Parathyroid adenoma (tissue), 2 donors: ENCODE measurements at regions not wholly inside any gene's neighbourhood (a gene's known extent, or its start where the extent isn't known, plus 50 kb on each side); places are given as distances from the start of the nearest gene placed in this dataset.

Experiments used
- H2AFZ ChIP-seq: fragments of 300-600 bp; sonication (generic); one replicate; pipeline ENCODE4 v1.7.0; 2017; ENCODE audit warnings: antibody characterized with exemption, mild to moderate bottlenecking
- H3K27ac ChIP-seq: fragments of 300-600 bp; sonication (generic); one replicate; pipeline ENCODE4 v1.7.0; 2017
- H3K27me3 ChIP-seq: fragments of 300-600 bp; sonication (generic); one replicate; pipeline ENCODE4 v1.7.0; 2017; ENCODE audit warnings: low read length; ENCODE audit not compliant: control insufficient read depth, insufficient read depth
- H3K36me3 ChIP-seq: fragments of 300-600 bp; sonication (generic); one replicate; pipeline ENCODE4 v1.7.0; 2017; ENCODE audit warnings: low read length; ENCODE audit not compliant: control insufficient read depth, insufficient read depth
- H3K4me1 ChIP-seq: fragments of 300-600 bp; sonication (generic); one replicate; pipeline ENCODE4 v1.7.0; 2017; ENCODE audit warnings: control low read depth
- H3K4me2 ChIP-seq: fragments of 300-600 bp; sonication (generic); one replicate; pipeline ENCODE4 v1.7.0; 2017; ENCODE audit warnings: low read length
- H3K4me3 ChIP-seq: fragments of 300-600 bp; sonication (generic); one replicate; pipeline ENCODE4 v1.7.0; 2017; ENCODE audit warnings: low read depth, low read length
- H3K79me2 ChIP-seq: fragments of 300-600 bp; sonication (generic); one replicate; pipeline ENCODE4 v1.7.0; 2017; ENCODE audit warnings: control low read depth
- H3K9ac ChIP-seq: fragments of 300-600 bp; sonication (generic); one replicate; pipeline ENCODE4 v1.7.0; 2017; ENCODE audit warnings: mild to moderate bottlenecking
- H3K9me3 ChIP-seq: fragments of 300-600 bp; sonication (generic); one replicate; pipeline ENCODE4 v1.7.0; 2017; ENCODE audit warnings: low read length; ENCODE audit not compliant: control insufficient read depth
- TF ChIP-seq, protein P1 (sequence below): fragments of 300-600 bp; sonication (generic); IDR thresholded peaks from one replicate; pipeline ENCODE4 v1.7.0; 2017; ENCODE audit warnings: antibody characterized with exemption, mild to moderate bottlenecking
- donor health status: primary hyperparathyroidism.

DNA sequence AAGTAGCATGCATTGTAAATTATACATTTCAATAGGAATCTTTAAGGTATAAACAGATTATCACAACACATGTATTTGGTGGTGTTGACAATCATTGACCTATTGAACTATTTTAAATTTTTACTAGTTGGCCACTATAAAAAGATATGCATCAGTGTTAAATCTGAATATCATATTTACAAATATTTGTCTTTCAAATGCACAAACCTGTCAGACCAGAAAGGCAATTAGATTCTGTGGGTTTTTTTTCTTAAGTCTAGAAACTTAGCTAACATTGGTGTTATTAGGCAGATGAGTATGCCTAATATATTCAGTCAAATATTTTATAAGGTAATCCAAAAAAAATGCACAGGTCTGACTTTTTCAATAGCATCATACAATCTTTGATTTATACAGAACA, 241.4 kb upstream of the DGKB start:
- Histone ChIP-seq H3K36me3 (no peaks in the 10 kb centered on the region), H3K79me2 (no peaks in the 10 kb centered on the region), H3K9ac (no peak overlapping the region), H3K9me3 (no peaks in the 10 kb centered on the region), H3K27ac (no peak overlapping the region), H2AFZ (no peak overlapping the region), H3K4me3 (no peak overlapping the region), H3K4me2 (no peak overlapping the region), H3K27me3 (no peaks in the 10 kb centered on the region), H3K4me1 (no peaks in the 10 kb centered on the region)
- TF ChIP-seq, protein P1, sequence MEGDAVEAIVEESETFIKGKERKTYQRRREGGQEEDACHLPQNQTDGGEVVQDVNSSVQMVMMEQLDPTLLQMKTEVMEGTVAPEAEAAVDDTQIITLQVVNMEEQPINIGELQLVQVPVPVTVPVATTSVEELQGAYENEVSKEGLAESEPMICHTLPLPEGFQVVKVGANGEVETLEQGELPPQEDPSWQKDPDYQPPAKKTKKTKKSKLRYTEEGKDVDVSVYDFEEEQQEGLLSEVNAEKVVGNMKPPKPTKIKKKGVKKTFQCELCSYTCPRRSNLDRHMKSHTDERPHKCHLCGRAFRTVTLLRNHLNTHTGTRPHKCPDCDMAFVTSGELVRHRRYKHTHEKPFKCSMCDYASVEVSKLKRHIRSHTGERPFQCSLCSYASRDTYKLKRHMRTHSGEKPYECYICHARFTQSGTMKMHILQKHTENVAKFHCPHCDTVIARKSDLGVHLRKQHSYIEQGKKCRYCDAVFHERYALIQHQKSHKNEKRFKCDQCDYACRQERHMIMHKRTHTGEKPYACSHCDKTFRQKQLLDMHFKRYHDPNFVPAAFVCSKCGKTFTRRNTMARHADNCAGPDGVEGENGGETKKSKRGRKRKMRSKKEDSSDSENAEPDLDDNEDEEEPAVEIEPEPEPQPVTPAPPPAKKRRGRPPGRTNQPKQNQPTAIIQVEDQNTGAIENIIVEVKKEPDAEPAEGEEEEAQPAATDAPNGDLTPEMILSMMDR = no peak

DNA sequence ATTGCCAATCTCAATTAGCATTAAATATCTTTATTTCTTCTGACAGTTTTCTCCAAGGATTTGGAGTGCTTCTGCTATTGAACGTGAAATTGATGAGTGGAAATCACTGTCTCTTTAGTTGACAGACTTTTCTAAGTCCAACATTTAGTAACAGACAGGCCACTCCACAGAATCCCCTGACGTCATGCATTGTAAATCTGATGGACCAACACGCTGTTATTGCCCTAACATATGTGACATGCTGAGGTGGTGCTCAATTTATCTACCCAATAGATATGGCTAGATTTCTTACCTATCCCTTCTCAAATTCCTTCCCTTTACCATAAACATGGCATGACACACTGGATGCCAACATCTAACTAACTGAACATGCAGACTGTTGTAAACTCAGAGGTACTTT, 240.6 kb upstream of the DGKB start:
- no peak overlapping the region for H3K4me2 ChIP-seq
- no peaks in the 10 kb centered on the region for H3K36me3 ChIP-seq
- no peaks in the 10 kb centered on the region for H3K79me2 ChIP-seq
- H3K9me3 ChIP-seq = no peaks in the 10 kb centered on the region
- H3K27me3 ChIP-seq = no peaks in the 10 kb centered on the region
- H3K27ac ChIP-seq = no peak overlapping the region
- H3K4me3 ChIP-seq = no peak overlapping the region
- no peaks in the 10 kb centered on the region for H3K4me1 ChIP-seq
- no peak overlapping the region for H2AFZ ChIP-seq
- H3K9ac ChIP-seq = no peak overlapping the region
- TF ChIP-seq, protein P1 = no peak

DNA sequence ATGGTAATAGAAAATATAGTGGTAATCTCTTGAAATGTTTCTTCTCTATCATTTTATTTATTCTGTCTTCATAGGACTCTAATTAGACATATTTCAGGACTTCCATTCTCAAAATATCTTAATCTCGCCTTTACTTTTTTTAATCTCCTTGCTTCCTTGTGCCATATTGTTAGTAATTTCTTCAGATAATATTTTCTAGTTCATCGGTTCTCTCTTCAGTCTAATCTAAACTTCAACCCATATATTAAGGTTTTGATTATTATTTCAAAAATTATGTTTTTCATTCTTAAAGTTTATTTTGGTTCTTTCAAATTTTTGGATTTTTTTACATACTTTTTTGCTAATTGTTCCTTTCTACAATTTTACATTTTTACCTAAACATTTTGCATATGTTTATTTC, 237.9 kb upstream of the DGKB start:
- no peak overlapping the region for H2AFZ ChIP-seq
- TF ChIP-seq, protein P1 = no peak
- no peaks in the 10 kb centered on the region for H3K27me3 ChIP-seq
- H3K4me3 ChIP-seq = no peak overlapping the region
- no peak overlapping the region for H3K4me2 ChIP-seq
- H3K27ac ChIP-seq = no peak overlapping the region
- no peaks in the 10 kb centered on the region for H3K36me3 ChIP-seq
- no peaks in the 10 kb centered on the region for H3K4me1 ChIP-seq
- H3K9me3 ChIP-seq = no peaks in the 10 kb centered on the region
- no peaks in the 10 kb centered on the region for H3K79me2 ChIP-seq
- H3K9ac ChIP-seq = no peak overlapping the region

DNA sequence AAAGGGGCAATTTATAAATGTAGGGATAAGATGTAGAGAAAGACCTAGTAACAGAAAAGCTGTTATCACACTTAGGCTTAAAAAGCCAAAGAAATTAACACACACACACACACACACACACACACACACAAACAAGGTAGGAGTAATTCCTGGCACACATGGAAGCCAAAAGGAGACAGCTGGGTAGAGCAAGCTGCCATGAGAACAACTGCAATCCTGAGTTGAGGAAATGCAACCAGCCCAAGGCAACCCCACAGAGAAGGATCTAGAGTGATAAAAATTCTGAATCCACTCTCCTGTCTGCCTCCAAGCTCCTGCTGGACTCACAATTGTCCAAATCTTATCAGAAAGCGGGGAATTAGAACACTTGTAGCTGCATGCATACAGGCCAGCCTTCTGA, 229.1 kb upstream of the DGKB start:
- Histone ChIP-seq H3K9ac (no peak overlapping the region), H3K36me3 (no peaks in the 10 kb centered on the region), H3K4me2 (no peak overlapping the region), H3K9me3 (no peaks in the 10 kb centered on the region), H2AFZ (no peak overlapping the region), H3K79me2 (no peaks in the 10 kb centered on the region), H3K27ac (no peak overlapping the region), H3K4me1 (no peaks in the 10 kb centered on the region), H3K27me3 (no peaks in the 10 kb centered on the region), H3K4me3 (no peak overlapping the region)
- TF ChIP-seq, protein P1 = no peak

DNA sequence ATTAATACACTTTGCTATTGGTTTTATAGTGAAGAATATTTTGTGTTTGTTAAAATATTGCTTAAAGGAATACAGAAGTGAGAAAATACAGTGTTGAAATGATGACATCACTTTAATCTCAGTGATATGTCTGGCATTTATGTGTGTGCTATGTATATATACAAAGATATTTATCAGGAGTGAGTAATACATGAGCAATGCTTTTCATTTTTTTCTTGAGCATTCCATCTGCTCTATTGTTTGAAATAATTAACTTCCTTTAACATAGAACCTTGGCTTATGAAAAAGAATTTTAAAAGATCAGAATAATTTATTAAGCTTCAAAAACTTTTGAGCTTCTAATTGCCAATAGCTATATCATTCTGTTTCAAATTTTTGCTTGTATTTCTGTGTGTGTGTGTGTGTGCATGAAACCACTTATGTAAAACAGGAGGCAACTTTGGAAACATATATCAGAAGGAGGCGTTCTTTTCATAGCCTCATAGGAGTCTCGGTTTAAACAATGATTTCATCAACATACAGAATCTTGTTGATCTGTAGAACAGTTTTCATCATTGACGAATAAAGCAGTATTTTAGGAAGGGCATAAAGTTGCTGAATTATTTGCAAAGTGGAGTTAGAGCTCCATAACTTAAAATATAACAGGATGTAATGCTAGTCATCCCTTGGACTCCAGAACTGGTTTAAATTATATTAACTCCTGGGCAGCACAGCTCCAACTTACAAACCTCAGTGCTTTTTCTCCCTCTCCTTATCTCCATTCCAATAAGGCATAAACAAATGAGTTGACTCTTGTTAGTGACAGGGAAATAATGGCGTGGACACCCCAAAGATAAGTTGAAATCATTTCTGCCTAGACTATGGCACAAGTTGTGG, 228.4 kb upstream of the DGKB start:
- H3K4me1 ChIP-seq = no peaks in the 10 kb centered on the region
- no peak overlapping the region for H3K4me2 ChIP-seq
- no peaks in the 10 kb centered on the region for H3K79me2 ChIP-seq
- no peaks in the 10 kb centered on the region for H3K27me3 ChIP-seq
- TF ChIP-seq, protein P1 = no peak
- H3K9me3 ChIP-seq = no peaks in the 10 kb centered on the region
- no peak overlapping the region for H3K4me3 ChIP-seq
- H3K27ac ChIP-seq = no peak overlapping the region
- no peak overlapping the region for H3K9ac ChIP-seq
- H2AFZ ChIP-seq = no peak overlapping the region
- no peaks in the 10 kb centered on the region for H3K36me3 ChIP-seq
